Natural killer cell (primary cell): ENCODE measurements at regions not wholly inside any gene's neighbourhood (a gene's known extent, or its start where the extent isn't known, plus 50 kb on each side); places are given as distances from the start of the nearest gene placed in this dataset.

Experiments used
- ATAC-seq, 3 donors: fragments of 150-1000 bp in 2 of 3; fragments of 200-7000 bp in 1 of 3; cut with Tn5 transposase; 1 replicate in 1 of 3; 2 replicates in 2 of 3; pipeline ENCODE4 v1.10.0; 2021; ENCODE audit warnings: mild to moderate bottlenecking in 2 of 3, moderate library complexity in 2 of 3
- DNase-seq, 2 donors: peaks; one replicate each; pipeline versions ENCODE4 v3.0.0 to v3.0.0-alpha.2; 2013 to 2021; ENCODE audit warnings: mixed read lengths in 1 of 2
- H3K27ac ChIP-seq: one replicate; pipeline ENCODE4 v1.5.1; 2013; ENCODE audit warnings: mild to moderate bottlenecking, low read length
- H3K27me3 ChIP-seq: one replicate; pipeline ENCODE4 v1.6.1; 2013; ENCODE audit warnings: low read length; ENCODE audit not compliant: control insufficient read depth, insufficient read depth
- H3K36me3 ChIP-seq: one replicate; pipeline ENCODE4 v1.6.1; 2013; ENCODE audit warnings: low read length; ENCODE audit not compliant: control insufficient read depth, insufficient read depth
- H3K4me1 ChIP-seq: one replicate; pipeline ENCODE4 v1.6.1; 2013; ENCODE audit warnings: low read length; ENCODE audit not compliant: control insufficient read depth, insufficient read depth
- H3K4me3 ChIP-seq: one replicate; pipeline ENCODE4 v1.5.1; 2013; ENCODE audit warnings: low read length
- H3K9me3 ChIP-seq: one replicate; pipeline ENCODE4 v1.6.1; 2013; ENCODE audit warnings: low read length; ENCODE audit not compliant: control insufficient read depth, insufficient read depth
- H3K27ac Mint-ChIP-seq, 2 donors: one replicate each; pipeline ENCODE4 v1.8.0; 2022; ENCODE audit warnings: mild to moderate bottlenecking in 2 of 2, mixed read lengths in 2 of 2, moderate library complexity in 1 of 2
- H3K27me3 Mint-ChIP-seq, 2 donors: one replicate each; pipeline ENCODE4 v1.8.0; 2022; ENCODE audit warnings: low read depth in 2 of 2, mixed read lengths in 2 of 2
- H3K36me3 Mint-ChIP-seq: one replicate; pipeline ENCODE4 v1.8.0; 2022; ENCODE audit warnings: mixed read lengths
- H3K4me1 Mint-ChIP-seq, 2 donors: one replicate each; pipeline ENCODE4 v1.8.0; 2022; ENCODE audit warnings: mixed read lengths in 2 of 2
- H3K4me3 Mint-ChIP-seq: one replicate; pipeline ENCODE4 v1.8.0; 2022; ENCODE audit warnings: mild to moderate bottlenecking, moderate library complexity, mixed read lengths
- H3K9me3 Mint-ChIP-seq, 2 donors: one replicate each; pipeline ENCODE4 v1.8.0; 2022; ENCODE audit warnings: mixed read lengths in 2 of 2
- CTCF ChIP-seq: fragments of 200-600 bp; IDR thresholded peaks from one replicate; pipeline ENCODE4 v1.8.0; 2022; ENCODE audit warnings: antibody characterized with exemption
- WGBS: methylation state at CpG from one replicate; pipeline ENCODE4 v1.1.7; 2013; ENCODE audit warnings: missing lambda C conversion rate; ENCODE audit not compliant: insufficient coverage; 5-methylcytosine and 5-hydroxymethylcytosine counted together
- intact Hi-C: fragments of 100-400 bp; cut with micrococcal nuclease; formaldehyde crosslinking; loops from one replicate; pipeline ENCODE4 v1.14.2; 2022

- Mint-ChIP-seq H3K9me3 (no peaks in the 10 kb centered on the region), H3K4me3 (no peak overlapping the region), H3K36me3 (no peaks in the 10 kb centered on the region), H3K27ac (no peak overlapping the region), H3K27me3 (no peaks in the 10 kb centered on the region), H3K4me1 (no peaks in the 10 kb centered on the region)
- DNase-seq = no peak
- WGBS = 94% methylated on average over 3 of the region's 3 CpGs
- H3K36me3 ChIP-seq = no peaks in the 10 kb centered on the region
- H3K4me3 ChIP-seq = no peak overlapping the region
- no peaks in the 10 kb centered on the region for H3K9me3 ChIP-seq
- no peaks in the 10 kb centered on the region for H3K4me1 ChIP-seq
- no peak for ATAC-seq
- intact Hi-C loops = no loop called here
- H3K27ac ChIP-seq = no peak overlapping the region
- H3K27me3 ChIP-seq = no peaks in the 10 kb centered on the region
- TF ChIP-seq CTCF = no peak
Observed at GRCh38 chr3:107076946-107077345, 300.3 kb upstream of the CCDC54 start.

GRCh38 chr3:107077391-107077790 lies 299.8 kb upstream of the CCDC54 start:
- Mint-ChIP-seq H3K4me1 (no peaks in the 10 kb centered on the region), H3K27me3 (no peaks in the 10 kb centered on the region), H3K4me3 (no peak overlapping the region), H3K9me3 (no peaks in the 10 kb centered on the region), H3K27ac (no peak overlapping the region), H3K36me3 (no peaks in the 10 kb centered on the region)
- no peak overlapping the region for H3K27ac ChIP-seq
- intact Hi-C loops = no loop called here
- H3K9me3 ChIP-seq = no peaks in the 10 kb centered on the region
- H3K36me3 ChIP-seq = no peaks in the 10 kb centered on the region
- no peaks in the 10 kb centered on the region for H3K4me1 ChIP-seq
- no peak for TF ChIP-seq CTCF
- ATAC-seq = no peak
- 86% methylated on average over 2 of the region's 2 CpGs for WGBS
- H3K4me3 ChIP-seq = no peak overlapping the region
- no peak for DNase-seq
- H3K27me3 ChIP-seq = no peaks in the 10 kb centered on the region

GRCh38 chr3:107082527-107082926 lies 294.7 kb upstream of the CCDC54 start:
- Mint-ChIP-seq H3K4me1 (no peaks in the 10 kb centered on the region), H3K9me3 (peaks cover 0 to 3% of the 10 kb centered on the region in 2 donors), H3K4me3 (no peak overlapping the region), H3K27me3 (no peaks in the 10 kb centered on the region), H3K27ac (no peak overlapping the region), H3K36me3 (no peaks in the 10 kb centered on the region)
- H3K36me3 ChIP-seq = no peaks in the 10 kb centered on the region
- H3K4me3 ChIP-seq = no peak overlapping the region
- no peak overlapping the region for H3K27ac ChIP-seq
- ATAC-seq = no peak
- TF ChIP-seq CTCF = no peak
- no peaks in the 10 kb centered on the region for H3K9me3 ChIP-seq
- no peaks in the 10 kb centered on the region for H3K4me1 ChIP-seq
- H3K27me3 ChIP-seq = no peaks in the 10 kb centered on the region
- 67% methylated on average over 1 of the region's 3 CpGs for WGBS
- intact Hi-C loops = no loop called here
- DNase-seq = no peak

- Histone ChIP-seq H3K4me3 (no peak overlapping the region), H3K4me1 (no peaks in the 10 kb centered on the region), H3K36me3 (no peaks in the 10 kb centered on the region), H3K27me3 (no peaks in the 10 kb centered on the region), H3K9me3 (no peaks in the 10 kb centered on the region), H3K27ac (no peak overlapping the region)
- DNase-seq (no peak), ATAC-seq (no peak)
- WGBS = 98% methylated on average over 3 of the region's 3 CpGs
- H3K27ac Mint-ChIP-seq = no peak overlapping the region
- TF ChIP-seq CTCF = no peak
- intact Hi-C loops = no loop called here
- no peaks in the 10 kb centered on the region for H3K27me3 Mint-ChIP-seq
- H3K9me3 Mint-ChIP-seq = peaks cover 0 to 3% of the 10 kb centered on the region in 2 donors
- H3K4me3 Mint-ChIP-seq = no peak overlapping the region
- H3K4me1 Mint-ChIP-seq = no peaks in the 10 kb centered on the region
- H3K36me3 Mint-ChIP-seq = no peaks in the 10 kb centered on the region
Observed at GRCh38 chr3:107085261-107085660, 292.0 kb upstream of the CCDC54 start.
